ENCODE measurements at regions not wholly inside any gene's neighbourhood (a gene's known extent, or its start where the extent isn't known, plus 50 kb on each side); places are given as distances from the start of the nearest gene placed in this dataset.

DNA sequence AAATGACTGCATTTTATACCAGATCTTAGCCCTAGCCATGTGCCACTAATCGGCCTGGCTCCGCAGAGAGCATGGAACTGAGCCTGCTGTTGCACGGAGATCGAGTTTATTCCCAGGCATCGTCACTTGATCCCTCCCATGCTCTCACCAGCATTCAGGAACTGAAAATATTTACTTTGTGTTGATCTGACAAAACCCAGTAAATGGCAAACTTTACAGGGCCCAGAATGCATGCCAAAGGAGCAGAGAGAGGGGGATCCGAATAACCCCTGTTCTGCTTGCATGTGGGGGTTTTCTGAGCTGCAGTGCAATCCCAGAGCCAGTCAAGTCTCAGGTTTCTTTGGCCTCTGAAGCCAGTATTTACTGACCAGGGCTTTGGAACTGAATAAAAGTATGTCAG, 87.3 kb downstream of the GAS1 start:
- TF ChIP-seq CTCF (IDR thresholded peaks at IDR 0.05) (no peak), TAF1 (IDR thresholded peaks at IDR 0.05; ENCODE audit: borderline replicate concordance, low read depth, low read length) (no peak)

Data from SK-N-SH (cell line).